DMS 273 (cell line): ENCODE measurements at regions not wholly inside any gene's neighbourhood (a gene's known extent, or its start where the extent isn't known, plus 50 kb on each side); places are given as distances from the start of the nearest gene placed in this dataset.
"Not testable (repeated sequence)": the region's sequence is repeated elsewhere in the genome, so short reads cannot be mapped to it uniquely, and the experiment has no call there.

Source experiments
- DNase-seq: peaks from one replicate; lab custom pipeline; 2025; ENCODE audit not compliant: unreplicated experiment; lab: John Stamatoyannopoulos, UW

DNA sequence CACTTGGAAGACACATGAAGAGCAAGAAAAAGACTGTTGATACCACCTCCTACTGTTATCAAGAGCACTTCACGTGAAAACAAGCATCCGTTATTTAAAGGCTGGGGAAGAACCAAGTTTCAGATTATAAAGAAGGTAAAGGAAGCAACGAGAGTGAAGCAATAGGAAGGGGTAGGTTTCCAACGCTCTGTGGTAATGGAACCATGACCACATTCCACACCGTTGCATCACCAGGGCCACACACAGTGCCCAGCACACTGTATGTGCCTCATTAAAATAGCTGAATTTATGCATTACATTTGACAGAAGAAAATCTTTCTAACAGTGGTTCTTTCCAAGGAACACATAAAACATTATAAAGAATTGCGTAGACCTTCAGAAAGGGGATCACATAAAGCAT is 435.8 kb downstream of the MRPL39 start:
- no peak for DNase-seq

DNA sequence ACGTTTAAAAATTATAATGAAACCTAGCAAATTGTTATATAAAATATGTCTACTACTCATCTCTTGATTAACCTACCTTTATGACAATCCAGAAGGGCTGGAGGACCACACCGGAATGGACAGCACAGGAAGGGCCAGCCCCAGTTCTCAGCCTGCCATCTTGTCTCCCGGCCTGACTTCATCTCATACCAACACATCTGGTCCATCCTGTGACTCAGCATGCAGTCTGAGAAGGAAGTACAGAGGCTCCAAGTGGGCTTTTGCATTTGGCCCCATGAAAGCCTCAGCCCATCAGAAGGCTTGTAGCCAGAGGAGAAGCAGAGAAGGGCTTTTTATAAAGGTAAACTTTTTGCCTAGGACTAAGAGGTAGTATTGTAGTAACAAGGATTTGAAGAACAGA is 436.6 kb downstream of the MRPL39 start:
- no peak for DNase-seq

DNA sequence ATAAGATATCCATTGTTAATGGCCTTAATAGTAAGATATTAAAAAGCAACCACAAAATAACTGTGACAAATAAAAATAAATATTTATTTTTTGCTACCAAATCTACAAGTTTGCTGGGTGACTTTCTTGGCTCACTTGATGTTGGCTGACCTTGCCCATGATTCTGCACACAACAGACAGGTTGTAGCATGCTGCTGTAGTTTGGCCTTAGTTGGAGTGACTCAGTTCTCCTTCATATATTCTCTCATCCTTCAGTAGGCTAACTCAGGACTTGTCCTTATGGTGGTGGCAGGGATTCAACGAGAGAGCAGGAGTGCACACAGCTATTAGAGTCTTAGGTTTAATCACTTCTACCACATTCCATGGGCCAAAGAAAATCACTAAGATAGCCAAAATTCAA is 437.9 kb downstream of the MRPL39 start:
- no peak for DNase-seq

DNA sequence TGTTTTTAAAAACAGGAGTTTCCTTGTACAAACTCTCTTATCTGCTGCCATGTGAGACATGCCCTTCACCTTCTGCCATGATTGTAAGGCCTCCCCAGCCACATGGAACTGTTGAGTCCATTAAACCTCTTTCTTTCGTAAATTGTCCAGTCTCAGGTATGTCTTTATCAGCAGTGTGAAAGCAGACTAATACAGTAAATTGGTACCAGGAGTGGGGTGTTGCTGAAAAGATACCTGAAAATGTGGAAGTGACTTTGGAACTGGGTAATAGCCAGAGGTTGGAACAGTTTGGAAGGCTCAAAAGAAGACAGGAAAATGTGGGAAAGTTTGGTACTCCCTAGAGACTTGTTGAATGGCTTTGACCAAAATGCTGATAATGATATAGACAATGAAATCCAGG is 440.4 kb downstream of the MRPL39 start:
- not testable (repeated sequence) for DNase-seq

DNA sequence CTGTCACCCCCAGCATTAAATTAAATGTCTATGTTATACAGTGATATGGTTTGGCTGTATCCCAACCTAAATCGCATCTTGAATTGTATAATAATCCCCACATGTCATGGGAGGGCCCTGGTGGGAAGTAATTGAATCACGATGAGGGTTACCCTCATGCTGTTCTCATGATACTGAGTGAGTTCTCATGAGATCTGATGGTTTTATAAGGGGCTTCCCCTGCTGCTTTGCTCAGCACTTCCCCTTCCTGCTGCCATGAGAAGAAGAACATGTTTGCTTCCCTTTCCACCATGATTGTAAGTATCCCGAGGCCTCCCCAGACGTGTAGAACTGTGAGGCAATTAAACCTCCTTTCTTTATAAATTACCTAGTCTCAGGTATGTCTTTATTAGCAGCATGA is 445.7 kb downstream of the MRPL39 start:
- DNase-seq: no peak

DNA sequence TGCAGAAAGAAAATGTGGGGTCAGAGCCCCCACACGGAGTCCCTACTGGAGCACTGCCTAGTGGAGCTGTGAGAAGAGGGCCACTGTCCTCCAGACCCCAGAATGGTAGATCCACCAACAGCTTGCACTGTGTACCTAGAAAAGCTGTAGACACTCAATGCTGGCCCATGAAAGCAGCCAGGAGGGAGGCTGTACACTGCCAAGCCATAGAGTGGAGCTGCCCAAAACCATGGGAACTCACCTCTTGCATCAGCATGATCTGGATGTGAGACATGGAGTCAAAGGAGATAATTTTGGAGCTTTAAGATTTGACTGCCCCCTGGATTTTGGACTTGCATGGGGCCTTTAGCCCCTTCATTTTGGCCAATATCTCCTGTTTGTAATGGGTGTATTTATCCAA is 452.3 kb downstream of the MRPL39 start:
- DNase-seq: not testable (repeated sequence)

DNA sequence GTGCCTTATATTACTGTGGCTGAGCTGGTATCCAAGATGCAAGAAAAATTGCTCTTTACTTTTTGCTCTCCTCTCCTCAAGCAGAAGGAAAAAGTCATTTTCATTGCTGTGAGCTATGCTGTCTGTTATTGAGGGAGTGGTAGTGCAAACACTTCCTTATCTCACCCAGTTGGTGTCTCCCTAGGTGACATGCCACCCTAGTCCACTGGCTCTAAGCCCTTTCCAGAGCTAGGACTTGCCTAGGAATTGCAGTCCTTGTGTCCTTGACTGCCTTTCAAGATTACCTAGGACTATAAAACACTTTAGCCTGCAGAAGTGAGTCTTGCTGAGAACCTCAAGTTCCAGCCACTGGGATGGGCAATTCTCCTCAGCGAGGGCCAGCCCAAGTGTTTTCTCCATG is 458.3 kb downstream of the MRPL39 start:
- DNase-seq: no peak

DNA sequence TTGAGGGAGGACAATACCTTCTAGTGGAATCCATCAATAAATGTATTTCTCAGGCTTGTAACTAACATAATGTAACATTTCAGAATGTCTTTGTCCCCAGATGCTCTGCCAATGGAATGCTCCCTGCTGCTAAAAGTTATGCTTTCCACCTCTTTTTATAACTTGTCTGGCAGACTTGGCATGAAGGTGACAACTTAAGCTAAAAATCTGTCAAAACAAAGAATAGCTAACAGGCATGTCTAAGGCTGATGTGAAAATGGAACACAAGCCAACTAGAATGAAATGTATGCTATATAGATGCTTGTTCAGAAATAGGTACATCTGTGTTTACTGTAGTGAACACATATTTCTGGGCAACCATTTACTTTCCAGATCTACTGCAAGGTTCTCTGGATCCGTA is 467.9 kb downstream of the MRPL39 start:
- DNase-seq: no peak

DNA sequence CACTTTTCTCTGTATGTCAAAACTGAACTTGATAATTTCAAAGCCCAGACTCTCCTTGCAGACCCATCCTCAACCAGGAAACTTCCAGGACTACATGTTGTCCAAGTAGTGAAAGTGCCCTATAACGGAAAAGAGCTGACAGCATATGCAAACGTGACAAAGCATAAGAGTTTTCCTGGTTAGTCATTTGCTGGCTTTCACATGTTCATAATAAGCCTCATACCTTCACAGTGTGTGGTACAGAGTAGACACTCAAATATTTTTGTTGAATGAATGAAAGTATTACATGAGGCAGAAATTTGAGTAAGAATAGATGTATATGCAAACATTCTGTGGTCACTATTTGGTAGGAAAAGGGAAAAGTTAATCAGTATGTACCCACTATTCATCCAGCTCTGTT is 473.3 kb downstream of the MRPL39 start:
- no peak for DNase-seq

DNA sequence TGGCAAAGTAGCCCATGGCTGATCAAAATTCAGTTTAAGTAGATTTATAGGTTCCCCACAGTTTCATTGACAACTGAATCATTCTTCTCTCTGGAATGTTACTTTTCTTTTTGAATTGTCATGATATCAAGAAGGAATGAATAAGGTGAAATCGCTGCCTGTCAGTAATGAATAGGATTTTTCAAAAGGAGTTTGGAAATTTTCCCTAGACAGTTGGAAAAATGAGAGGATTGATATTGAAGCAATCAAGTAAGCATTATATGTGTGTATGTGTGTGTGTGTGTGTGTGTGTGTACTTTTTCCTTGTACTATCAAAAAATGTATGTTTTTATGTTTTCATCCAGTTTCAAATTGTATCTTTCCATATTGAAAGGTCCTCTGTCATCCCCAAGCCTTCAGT is 479.5 kb downstream of the MRPL39 start:
- DNase-seq: no peak

DNA sequence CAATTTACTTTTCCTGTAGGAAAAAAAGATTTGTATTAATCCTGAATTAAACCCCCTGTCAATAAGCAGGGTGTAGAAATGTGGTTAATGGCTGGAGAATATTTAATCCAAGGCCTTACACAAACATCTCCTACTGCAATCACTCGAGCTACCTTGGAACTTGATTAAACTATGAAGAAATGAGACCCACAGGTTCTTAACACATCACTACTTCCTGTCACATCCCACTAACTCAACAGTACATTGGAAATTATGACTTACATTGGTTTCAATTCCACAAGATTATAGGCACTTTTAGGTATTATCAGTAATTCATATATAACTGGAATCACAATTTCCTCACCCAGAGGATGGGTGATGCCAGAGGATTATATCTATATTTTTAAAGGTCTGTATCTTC is 480.3 kb downstream of the MRPL39 start:
- DNase-seq: no peak

DNA sequence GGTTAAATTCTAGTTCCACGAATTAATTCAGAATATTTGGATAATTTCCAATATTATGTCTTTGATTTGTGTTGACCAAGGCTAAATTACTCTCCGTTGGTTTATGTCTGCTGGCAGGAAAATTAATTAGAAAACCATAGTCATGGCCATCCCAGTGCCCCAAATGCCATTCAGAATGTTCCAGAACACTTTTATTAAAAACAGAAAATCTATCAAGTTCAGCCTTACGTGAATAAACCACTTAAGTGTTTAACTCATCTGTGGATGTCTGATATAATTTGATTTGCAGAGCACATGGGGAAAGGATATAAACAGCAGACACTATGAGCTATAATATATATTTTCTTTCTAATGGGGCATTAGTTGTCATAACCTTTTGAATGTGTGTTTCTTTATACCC is 480.7 kb downstream of the MRPL39 start:
- DNase-seq: no peak

DNA sequence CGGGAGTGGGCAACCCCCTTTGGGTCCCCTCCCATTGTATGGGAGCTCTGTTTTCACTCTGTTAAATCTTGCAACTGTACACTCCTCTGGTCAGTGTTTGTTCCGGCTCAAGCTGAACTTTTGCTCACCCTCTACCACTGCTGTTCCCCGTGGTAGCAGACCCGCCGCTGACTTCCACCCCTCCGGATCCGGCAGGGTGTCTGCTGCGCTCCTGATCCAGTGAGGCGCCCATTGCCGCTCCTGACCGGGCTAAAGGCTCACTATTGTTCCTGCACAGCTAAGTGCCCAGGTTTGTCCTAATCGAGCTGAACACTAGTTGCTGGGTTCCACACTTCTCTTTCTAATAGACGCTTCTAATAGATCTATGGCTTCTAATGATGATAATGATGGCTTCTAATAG is 488.6 kb downstream of the MRPL39 start:
- DNase-seq: no peak

DNA sequence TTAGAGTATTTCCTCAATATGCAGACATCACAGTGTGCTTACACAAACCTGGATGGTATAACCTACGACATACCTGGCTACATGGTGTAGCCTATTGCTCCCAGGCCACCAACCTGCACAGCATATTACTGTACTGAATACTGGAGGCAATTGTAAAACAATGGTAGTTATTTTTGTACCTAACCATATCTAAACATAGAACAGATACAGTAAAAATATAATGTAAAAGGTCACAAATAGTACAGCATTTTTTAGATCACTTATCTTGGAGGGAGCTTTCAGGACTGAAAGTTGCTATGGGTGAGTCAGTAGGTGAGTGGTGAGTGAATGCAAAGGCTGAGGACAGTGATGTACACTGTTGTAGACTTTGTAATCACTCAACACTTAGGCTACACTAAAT is 492.3 kb downstream of the MRPL39 start:
- DNase-seq: no peak

DNA sequence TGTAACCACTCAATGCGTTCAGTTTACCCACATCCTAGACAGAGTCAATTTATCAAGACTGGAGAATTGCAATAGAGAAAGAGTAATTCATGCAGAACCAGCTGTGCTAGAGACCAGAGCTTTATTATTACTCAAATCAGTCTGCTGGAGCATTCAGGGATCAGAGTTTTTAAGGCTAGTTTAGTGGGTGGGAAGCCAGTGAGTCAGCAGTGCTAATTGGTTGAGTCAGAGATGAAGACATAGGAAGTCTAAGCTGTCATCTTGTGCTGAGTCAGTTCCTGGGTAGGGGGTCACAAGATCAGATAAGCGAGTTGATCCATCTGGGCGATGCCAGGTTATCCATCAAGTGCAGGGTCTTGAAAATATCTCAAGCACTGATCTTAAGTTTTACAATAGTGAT is 499.6 kb downstream of the MRPL39 start:
- DNase-seq: no peak

DNA sequence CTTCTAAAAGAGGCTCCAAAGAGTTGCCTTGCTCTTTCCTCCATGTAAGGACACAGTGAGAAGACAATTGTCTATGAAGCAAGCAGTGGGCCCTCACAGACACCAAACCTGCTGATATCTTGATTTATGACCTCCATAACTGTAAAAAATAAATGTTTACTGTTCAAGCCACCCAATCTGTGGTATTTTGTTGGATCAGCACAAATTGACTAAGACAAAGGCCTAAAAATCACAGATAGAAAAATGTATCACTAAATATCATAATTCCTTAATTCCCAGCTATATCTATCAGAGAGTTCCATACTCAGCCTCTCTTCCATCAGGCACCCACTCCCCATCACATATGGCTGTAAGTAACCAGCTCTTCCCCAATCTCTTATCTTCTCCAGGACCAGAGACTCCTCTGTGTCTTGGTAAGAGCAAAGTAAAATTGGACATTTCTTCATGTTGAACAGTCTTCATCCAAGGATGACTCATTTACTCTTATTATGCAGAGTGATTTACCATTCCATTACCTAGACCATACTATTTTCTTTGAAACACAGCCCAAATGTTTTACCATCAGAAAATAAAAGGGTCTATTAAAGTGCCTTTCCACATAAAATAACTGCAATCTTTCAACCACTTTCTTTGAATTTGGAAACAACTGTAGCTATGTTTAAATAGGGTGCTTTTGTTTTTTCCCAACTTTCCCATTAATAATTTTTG is 503.6 kb downstream of the MRPL39 start:
- DNase-seq: no peak

DNA sequence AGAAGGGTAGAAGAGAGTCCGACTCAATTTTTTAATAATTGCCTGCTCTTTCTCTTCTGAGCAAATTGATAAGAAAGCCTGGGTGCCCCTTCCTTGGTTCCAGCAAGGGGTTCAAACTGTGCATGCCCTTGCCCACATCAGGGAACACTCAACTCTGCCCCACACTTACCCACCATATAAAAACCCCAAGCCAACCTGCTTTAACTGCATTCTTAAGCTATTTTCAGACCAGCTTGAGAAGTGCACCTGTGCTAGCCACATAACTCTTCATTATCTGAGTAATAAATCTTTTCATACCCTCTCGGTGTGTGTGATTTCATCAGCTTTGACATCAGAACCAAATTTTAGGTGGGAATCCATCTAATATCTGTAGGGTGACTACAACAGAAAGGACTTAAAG is 509.6 kb downstream of the MRPL39 start:
- no peak for DNase-seq

DNA sequence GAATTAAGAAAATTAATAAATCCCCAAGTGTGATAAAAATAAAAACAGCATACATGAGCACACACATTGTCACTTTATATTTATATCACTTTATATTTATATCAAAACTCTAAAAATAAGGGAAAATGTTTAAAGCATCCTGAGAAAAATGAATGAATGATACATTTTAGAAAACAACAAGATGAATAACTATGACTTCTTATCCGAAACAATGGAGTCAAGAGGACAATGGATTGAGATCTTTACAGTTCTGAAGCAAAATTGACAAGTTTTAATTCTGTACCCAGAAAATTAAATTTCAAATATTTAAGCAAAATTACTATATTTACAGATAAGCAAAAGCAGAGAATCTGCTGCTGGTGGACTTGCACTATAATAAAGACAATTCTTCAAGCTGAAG is 512.6 kb downstream of the MRPL39 start:
- no peak for DNase-seq

DNA sequence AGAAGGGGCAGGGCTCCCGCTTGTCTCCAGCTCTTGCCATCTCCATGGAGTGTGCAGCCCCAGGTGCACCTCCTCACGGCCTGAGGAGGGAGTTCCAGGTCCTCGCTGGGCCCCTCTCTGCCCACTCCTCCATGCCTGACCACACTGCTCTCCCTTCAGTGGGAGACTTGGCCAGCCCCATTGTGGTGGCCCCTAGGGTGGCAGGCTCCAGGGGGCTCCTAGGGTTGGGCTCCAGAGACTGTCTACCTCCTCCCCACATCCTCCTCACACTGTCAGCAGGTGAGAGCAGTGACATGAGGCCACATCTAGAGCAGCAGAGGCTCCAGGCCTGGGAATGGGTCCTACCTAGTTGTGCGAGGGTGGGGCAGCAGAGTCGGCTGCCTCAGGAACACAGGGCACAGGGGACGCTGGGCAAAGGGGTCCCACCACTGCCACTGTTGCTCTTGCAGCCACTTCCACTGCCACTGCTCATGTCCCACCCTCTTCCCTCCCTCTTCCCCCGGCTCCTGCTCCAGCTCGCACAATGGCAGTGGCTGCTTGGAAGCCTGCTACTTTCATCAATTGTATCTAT is 514.8 kb downstream of the MRPL39 start:
- DNase-seq: no peak

DNA sequence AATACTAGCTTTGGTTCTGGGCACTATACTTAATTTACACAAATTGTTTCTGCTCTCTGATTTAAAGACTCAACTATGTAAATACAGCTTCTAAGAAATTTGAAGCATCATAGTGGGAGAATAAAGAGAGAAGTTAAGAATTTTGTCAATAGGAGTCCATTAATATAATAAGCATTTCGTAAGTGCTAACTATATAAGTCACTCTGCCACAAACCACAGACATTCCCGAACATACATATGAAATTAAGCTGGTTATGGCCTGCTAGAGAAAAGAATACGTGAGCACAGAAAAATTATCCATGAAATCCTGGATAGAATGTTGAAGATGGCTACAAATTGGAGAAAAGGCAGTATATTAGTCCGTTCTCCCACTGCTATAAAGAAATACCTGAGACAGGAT is 526.2 kb downstream of the MRPL39 start:
- DNase-seq: no peak

DNA sequence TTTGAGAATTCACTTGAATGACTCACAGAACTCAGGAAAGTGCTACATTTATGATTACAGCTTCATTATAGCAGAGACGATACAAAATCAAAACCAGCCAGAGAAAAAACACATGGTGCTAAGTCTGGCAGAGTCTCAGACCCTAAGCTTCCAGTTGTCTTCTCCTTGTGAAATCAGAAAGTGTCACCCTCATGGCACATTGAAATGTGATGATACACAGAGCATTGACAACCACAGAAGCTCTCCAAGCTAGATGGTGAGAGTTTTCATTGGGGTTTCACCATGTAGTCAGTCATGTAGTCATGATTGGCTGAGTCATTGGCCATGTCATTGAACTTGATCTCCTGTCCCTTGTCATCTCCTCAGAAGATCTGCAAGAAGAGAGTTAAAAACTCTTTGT is 526.6 kb downstream of the MRPL39 start:
- DNase-seq: no peak

DNA sequence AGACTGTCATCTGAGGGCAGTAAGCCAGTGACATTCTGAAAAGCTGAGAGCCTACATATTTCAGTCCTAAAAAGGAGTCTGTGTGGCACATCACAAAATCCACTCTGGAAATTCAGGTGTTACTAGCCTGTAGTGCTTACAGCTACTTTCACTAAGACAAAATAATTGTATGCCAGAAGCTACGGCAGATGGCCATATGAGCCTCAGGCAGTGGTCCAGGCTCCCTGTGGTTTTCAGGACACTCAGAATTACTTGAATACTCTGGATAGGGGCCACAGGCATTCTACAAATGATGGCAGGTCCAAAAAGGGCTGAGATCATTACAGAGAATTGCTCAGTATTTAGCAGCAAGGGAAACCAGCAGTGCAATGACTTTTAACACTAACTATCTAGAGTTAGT is 527.1 kb downstream of the MRPL39 start:
- peak; percentile 51 for DNase-seq

DNA sequence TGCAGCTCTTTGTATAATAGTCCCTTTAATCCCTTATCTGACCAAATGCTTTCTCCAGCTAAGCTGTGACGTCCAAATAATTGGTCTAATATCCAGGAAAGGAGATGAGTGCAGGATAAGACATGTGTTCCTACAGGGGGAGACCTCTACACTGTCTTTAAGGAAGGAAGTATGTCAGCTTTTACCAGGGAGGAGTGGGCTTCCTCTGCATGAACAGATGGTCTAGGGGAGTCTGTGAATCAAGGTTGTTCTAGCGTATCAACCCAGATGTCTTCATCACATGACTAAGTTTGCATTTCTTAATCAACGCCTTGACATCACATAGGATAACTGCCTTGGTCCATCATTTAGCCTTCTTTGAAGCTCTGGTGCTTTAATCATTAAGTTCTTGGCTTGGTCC is 528.2 kb downstream of the MRPL39 start:
- peak; percentile 7 for DNase-seq
